Trophoblast cell (in vitro differentiated cells and primary cell): ENCODE measurements at regions not wholly inside any gene's neighbourhood (a gene's known extent, or its start where the extent isn't known, plus 50 kb on each side); places are given as distances from the start of the nearest gene placed in this dataset.

Source experiments
- DNase-seq, 2 donors: peaks; one replicate each; pipeline ENCODE4 v3.0.0-alpha.2; 2016
- H2AFZ ChIP-seq: 2 replicates; pipeline ENCODE4 v1.6.1; 2013; ENCODE audit warnings: low read length, moderate library complexity, mild to moderate bottlenecking; ENCODE audit not compliant: insufficient read depth, poor library complexity
- H2AK5ac ChIP-seq: 2 replicates; pipeline ENCODE4 v1.6.1; 2013; ENCODE audit warnings: mild to moderate bottlenecking, low read length
- H2BK120ac ChIP-seq: 2 replicates; pipeline ENCODE4 v1.6.1; 2013; ENCODE audit warnings: low read length, mild to moderate bottlenecking, moderate library complexity; ENCODE audit not compliant: insufficient read depth, poor library complexity
- H2BK12ac ChIP-seq: 2 replicates; pipeline ENCODE4 v1.6.1; 2013; ENCODE audit warnings: mild to moderate bottlenecking, low read length, moderate library complexity
- H2BK5ac ChIP-seq: 2 replicates; pipeline ENCODE4 v1.6.1; 2013; ENCODE audit warnings: low read length, low read depth, moderate library complexity, mild to moderate bottlenecking; ENCODE audit not compliant: poor library complexity
- H3K14ac ChIP-seq: 2 replicates; pipeline ENCODE4 v1.6.1; 2013; ENCODE audit warnings: mild to moderate bottlenecking, low read length
- H3K18ac ChIP-seq: 2 replicates; pipeline ENCODE4 v1.6.1; 2013; ENCODE audit warnings: mild to moderate bottlenecking, low read length
- H3K23ac ChIP-seq: 2 replicates; pipeline ENCODE4 v1.6.1; 2013; ENCODE audit warnings: low read length
- H3K27ac ChIP-seq: 2 replicates; pipeline ENCODE4 v1.5.1; 2013; ENCODE audit warnings: low read depth, mild to moderate bottlenecking, inconsistent platforms, low read length, moderate library complexity
- H3K27me3 ChIP-seq: 2 replicates; pipeline ENCODE4 v1.6.1; 2013; ENCODE audit warnings: inconsistent platforms, mild to moderate bottlenecking, low read length, moderate library complexity; ENCODE audit not compliant: insufficient read depth
- H3K36me3 ChIP-seq, 2 experiments: 1 replicate in 1 of 2; 2 replicates in 1 of 2; pipeline ENCODE4 v1.6.1; 2013; ENCODE audit warnings: low read length in 2 of 2, mild to moderate bottlenecking in 2 of 2, moderate library complexity in 1 of 2; ENCODE audit not compliant: insufficient read depth in 2 of 2, control insufficient read depth in 1 of 2
- H3K4ac ChIP-seq: 2 replicates; pipeline ENCODE4 v1.6.1; 2013; ENCODE audit warnings: low read depth, mild to moderate bottlenecking, low read length, moderate library complexity
- H3K4me1 ChIP-seq, 2 experiments: 1 replicate in 1 of 2; 2 replicates in 1 of 2; pipeline ENCODE4 v1.6.1; 2013; ENCODE audit warnings: low read length in 2 of 2, mild to moderate bottlenecking in 2 of 2, moderate library complexity in 1 of 2; ENCODE audit not compliant: insufficient read depth in 2 of 2, control insufficient read depth in 1 of 2
- H3K4me2 ChIP-seq: 2 replicates; pipeline ENCODE4 v1.6.1; 2013; ENCODE audit warnings: inconsistent platforms, mild to moderate bottlenecking, low read length, moderate library complexity
- H3K4me3 ChIP-seq: 2 replicates; pipeline ENCODE4 v1.5.1; 2013; ENCODE audit warnings: mild to moderate bottlenecking, low read depth, low read length, inconsistent platforms
- H3K79me1 ChIP-seq: one replicate; pipeline ENCODE4 v1.6.1; 2013; ENCODE audit warnings: low read length
- H3K79me2 ChIP-seq: 2 replicates; pipeline ENCODE4 v1.6.1; 2013; ENCODE audit warnings: low read length, mild to moderate bottlenecking; ENCODE audit not compliant: control insufficient read depth, insufficient read depth, poor library complexity
- H3K9ac ChIP-seq: 2 replicates; pipeline ENCODE4 v1.6.1; 2013; ENCODE audit warnings: mild to moderate bottlenecking, low read length
- H3K9me3 ChIP-seq: 2 replicates; pipeline ENCODE4 v1.6.1; 2013; ENCODE audit warnings: low read depth, mild to moderate bottlenecking, control low read depth, inconsistent platforms, low read length; ENCODE audit not compliant: insufficient read depth
- H4K12ac ChIP-seq: 2 replicates; pipeline ENCODE4 v1.6.1; 2013; ENCODE audit warnings: low read depth, mild to moderate bottlenecking, low read length, moderate library complexity
- H4K8ac ChIP-seq: 2 replicates; pipeline ENCODE4 v1.6.1; 2013; ENCODE audit warnings: low read depth, mild to moderate bottlenecking, low read length, moderate library complexity
- H4K91ac ChIP-seq: one replicate; pipeline ENCODE4 v1.6.1; 2013; ENCODE audit warnings: low read depth, mild to moderate bottlenecking, low read length, moderate library complexity
- WGBS: extraction: QIAGEN DNeasy Blood & Tissue Kit; methylation state at CpG from one replicate; pipeline ENCODE4 v1.1.7; 2013; ENCODE audit warnings: missing lambda C conversion rate; ENCODE audit not compliant: insufficient read length, insufficient coverage; ENCODE audit errors: extremely low coverage; 5-methylcytosine and 5-hydroxymethylcytosine counted together

GRCh38 chr1:184241446-184241845 is 145.4 kb upstream of the C1orf21 start:
- H3K23ac ChIP-seq: no peak overlapping the region
- H3K79me1 ChIP-seq: no peaks in the 10 kb centered on the region
- no peak overlapping the region for H2AFZ ChIP-seq
- H4K12ac ChIP-seq: no peak overlapping the region
- H3K4me1 ChIP-seq: no peaks in the 10 kb centered on the region
- no peak overlapping the region for H3K9ac ChIP-seq
- H2BK5ac ChIP-seq: no peak overlapping the region
- no peak overlapping the region for H4K91ac ChIP-seq
- no peaks in the 10 kb centered on the region for H3K36me3 ChIP-seq
- no peak overlapping the region for H3K27ac ChIP-seq
- no peak overlapping the region for H2AK5ac ChIP-seq
- no peaks in the 10 kb centered on the region for H3K9me3 ChIP-seq
- H2BK12ac ChIP-seq: no peak overlapping the region
- no peak overlapping the region for H3K4ac ChIP-seq
- no peaks in the 10 kb centered on the region for H3K79me2 ChIP-seq
- H3K4me3 ChIP-seq: no peak overlapping the region
- H3K4me2 ChIP-seq: no peak overlapping the region
- H3K14ac ChIP-seq: no peak overlapping the region
- DNase-seq: peak in 1 of 2 donors; percentile 54
- no peak overlapping the region for H4K8ac ChIP-seq
- no peak overlapping the region for H3K18ac ChIP-seq
- no peak overlapping the region for H2BK120ac ChIP-seq
- no CpG with 5 or more reads among the region's 2 CpGs for WGBS
- no peaks in the 10 kb centered on the region for H3K27me3 ChIP-seq

GRCh38 chr1:184242507-184242943 is 144.3 kb upstream of the C1orf21 start:
- Histone ChIP-seq H2BK120ac (no peak overlapping the region), H3K23ac (no peak overlapping the region), H4K12ac (no peak overlapping the region), H3K36me3 (no peaks in the 10 kb centered on the region), H2BK5ac (no peak overlapping the region), H3K4me1 (no peaks in the 10 kb centered on the region), H4K8ac (no peak overlapping the region), H3K18ac (no peak overlapping the region), H3K27ac (no peak overlapping the region), H3K4me2 (no peak overlapping the region), H3K79me2 (no peaks in the 10 kb centered on the region), H2BK12ac (no peak overlapping the region), H3K14ac (no peak overlapping the region), H2AK5ac (no peak overlapping the region), H4K91ac (no peak overlapping the region), H3K9me3 (no peaks in the 10 kb centered on the region), H3K4ac (no peak overlapping the region), H3K27me3 (no peaks in the 10 kb centered on the region), H2AFZ (no peak overlapping the region), H3K4me3 (no peak overlapping the region), H3K79me1 (no peaks in the 10 kb centered on the region), H3K9ac (no peak overlapping the region)
- no CpG with 5 or more reads among the region's 2 CpGs for WGBS
- DNase-seq: no peak

- H4K91ac ChIP-seq: no peak overlapping the region
- WGBS: no CpG with 5 or more reads among the region's 2 CpGs
Observed at GRCh38 chr1:184244962-184245361, 141.9 kb upstream of the C1orf21 start.

GRCh38 chr1:184247671-184248070 is 139.2 kb upstream of the C1orf21 start:
- H2AK5ac ChIP-seq: no peak overlapping the region
- H3K36me3 ChIP-seq: no peaks in the 10 kb centered on the region
- H3K4me3 ChIP-seq: no peak overlapping the region
- H2BK12ac ChIP-seq: no peak overlapping the region
- H3K27ac ChIP-seq: no peak overlapping the region
- H3K18ac ChIP-seq: no peak overlapping the region
- 100% methylated on average over 1 of the region's 1 CpG for WGBS
- no peaks in the 10 kb centered on the region for H3K27me3 ChIP-seq
- H3K79me1 ChIP-seq: no peaks in the 10 kb centered on the region
- H2AFZ ChIP-seq: no peak overlapping the region
- no peak overlapping the region for H2BK120ac ChIP-seq
- no peak overlapping the region for H3K9ac ChIP-seq
- no peak overlapping the region for H4K91ac ChIP-seq
- H3K4me1 ChIP-seq: no peaks in the 10 kb centered on the region
- H3K23ac ChIP-seq: no peak overlapping the region
- no peak overlapping the region for H4K8ac ChIP-seq
- no peaks in the 10 kb centered on the region for H3K9me3 ChIP-seq
- H3K4me2 ChIP-seq: no peak overlapping the region
- H4K12ac ChIP-seq: no peak overlapping the region
- H3K14ac ChIP-seq: no peak overlapping the region
- no peak overlapping the region for H2BK5ac ChIP-seq
- H3K4ac ChIP-seq: no peak overlapping the region
- DNase-seq: no peak
- no peaks in the 10 kb centered on the region for H3K79me2 ChIP-seq

More at GRCh38 chr1:184244962-184245361, 141.9 kb upstream of the C1orf21 start:
- H4K12ac ChIP-seq: no peak overlapping the region
- H3K79me1 ChIP-seq: no peaks in the 10 kb centered on the region
- no peak overlapping the region for H3K27ac ChIP-seq
- no peak overlapping the region for H3K9ac ChIP-seq
- no peak overlapping the region for H3K4ac ChIP-seq
- H3K79me2 ChIP-seq: no peaks in the 10 kb centered on the region
- no peak overlapping the region for H3K23ac ChIP-seq
- no peak overlapping the region for H2BK5ac ChIP-seq
- no peak overlapping the region for H3K4me2 ChIP-seq
- no peak overlapping the region for H3K18ac ChIP-seq
- H3K36me3 ChIP-seq: no peaks in the 10 kb centered on the region
- H3K4me3 ChIP-seq: no peak overlapping the region
- no peak overlapping the region for H4K8ac ChIP-seq
- H2BK12ac ChIP-seq: no peak overlapping the region
- no peak overlapping the region for H3K14ac ChIP-seq
- H2AFZ ChIP-seq: no peak overlapping the region
- no peaks in the 10 kb centered on the region for H3K9me3 ChIP-seq
- DNase-seq: no peak
- no peaks in the 10 kb centered on the region for H3K4me1 ChIP-seq
- no peaks in the 10 kb centered on the region for H3K27me3 ChIP-seq
- no peak overlapping the region for H2BK120ac ChIP-seq
- no peak overlapping the region for H2AK5ac ChIP-seq
